ENCODE measurements at regions not wholly inside any gene's neighbourhood (a gene's known extent, or its start where the extent isn't known, plus 50 kb on each side); places are given as distances from the start of the nearest gene placed in this dataset.

DNA sequence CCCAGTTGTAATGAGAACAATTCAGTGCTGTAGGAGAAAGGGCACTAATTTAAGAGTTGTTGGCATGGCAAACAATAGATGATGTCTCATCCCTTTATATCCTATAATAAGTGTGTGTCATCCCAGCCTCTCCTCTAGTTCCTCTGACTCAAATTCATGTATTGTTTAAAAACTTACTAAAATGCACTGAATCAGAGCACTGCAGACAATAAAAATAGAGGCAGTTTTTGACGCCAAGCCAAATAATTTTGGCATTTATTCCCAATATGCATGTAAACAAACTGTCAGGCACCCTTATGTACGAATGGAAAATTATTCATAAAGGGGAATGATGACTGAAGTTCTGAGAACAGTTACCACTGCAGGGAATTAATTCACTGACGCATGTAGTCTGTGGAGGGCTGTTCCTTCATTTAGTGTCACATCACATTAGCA lies 57.9 kb upstream of the TMX1 start:
- TF ChIP-seq GLIS3 (CRISPR knock-in tag; IDR thresholded peaks at IDR 0.05) (no peak), OSR1 (CRISPR knock-in tag; IDR thresholded peaks at IDR 0.05) (no peak), ZNF8 (CRISPR knock-in tag; IDR thresholded peaks at IDR 0.05) (no peak), SNAI2 (CRISPR knock-in tag; IDR thresholded peaks at IDR 0.05) (no peak), TCF4 (CRISPR knock-in tag; IDR thresholded peaks at IDR 0.05; ENCODE audit: borderline replicate concordance) (no peak), ARNTL (CRISPR knock-in tag; IDR thresholded peaks at IDR 0.05; ENCODE audit: borderline replicate concordance, low read depth) (no peak), ZFP3 (CRISPR knock-in tag; IDR thresholded peaks at IDR 0.05) (no peak)
- TF ChIP-seq, protein P1, sequence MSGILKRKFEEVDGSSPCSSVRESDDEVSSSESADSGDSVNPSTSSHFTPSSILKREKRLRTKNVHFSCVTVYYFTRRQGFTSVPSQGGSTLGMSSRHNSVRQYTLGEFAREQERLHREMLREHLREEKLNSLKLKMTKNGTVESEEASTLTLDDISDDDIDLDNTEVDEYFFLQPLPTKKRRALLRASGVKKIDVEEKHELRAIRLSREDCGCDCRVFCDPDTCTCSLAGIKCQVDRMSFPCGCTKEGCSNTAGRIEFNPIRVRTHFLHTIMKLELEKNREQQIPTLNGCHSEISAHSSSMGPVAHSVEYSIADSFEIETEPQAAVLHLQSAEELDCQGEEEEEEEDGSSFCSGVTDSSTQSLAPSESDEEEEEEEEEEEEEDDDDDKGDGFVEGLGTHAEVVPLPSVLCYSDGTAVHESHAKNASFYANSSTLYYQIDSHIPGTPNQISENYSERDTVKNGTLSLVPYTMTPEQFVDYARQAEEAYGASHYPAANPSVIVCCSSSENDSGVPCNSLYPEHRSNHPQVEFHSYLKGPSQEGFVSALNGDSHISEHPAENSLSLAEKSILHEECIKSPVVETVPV (CRISPR knock-in tag; IDR thresholded peaks at IDR 0.05) = no peak
- TF ChIP-seq, protein P2, sequence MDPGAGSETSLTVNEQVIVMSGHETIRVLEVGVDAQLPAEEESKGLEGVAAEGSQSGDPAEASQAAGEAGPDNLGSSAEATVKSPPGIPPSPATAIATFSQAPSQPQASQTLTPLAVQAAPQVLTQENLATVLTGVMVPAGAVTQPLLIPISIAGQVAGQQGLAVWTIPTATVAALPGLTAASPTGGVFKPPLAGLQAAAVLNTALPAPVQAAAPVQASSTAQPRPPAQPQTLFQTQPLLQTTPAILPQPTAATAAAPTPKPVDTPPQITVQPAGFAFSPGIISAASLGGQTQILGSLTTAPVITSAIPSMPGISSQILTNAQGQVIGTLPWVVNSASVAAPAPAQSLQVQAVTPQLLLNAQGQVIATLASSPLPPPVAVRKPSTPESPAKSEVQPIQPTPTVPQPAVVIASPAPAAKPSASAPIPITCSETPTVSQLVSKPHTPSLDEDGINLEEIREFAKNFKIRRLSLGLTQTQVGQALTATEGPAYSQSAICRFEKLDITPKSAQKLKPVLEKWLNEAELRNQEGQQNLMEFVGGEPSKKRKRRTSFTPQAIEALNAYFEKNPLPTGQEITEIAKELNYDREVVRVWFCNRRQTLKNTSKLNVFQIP (CRISPR knock-in tag; IDR thresholded peaks at IDR 0.05; ENCODE audit: borderline replicate concordance, low read depth) = no peak
- TF ChIP-seq, protein P3, sequence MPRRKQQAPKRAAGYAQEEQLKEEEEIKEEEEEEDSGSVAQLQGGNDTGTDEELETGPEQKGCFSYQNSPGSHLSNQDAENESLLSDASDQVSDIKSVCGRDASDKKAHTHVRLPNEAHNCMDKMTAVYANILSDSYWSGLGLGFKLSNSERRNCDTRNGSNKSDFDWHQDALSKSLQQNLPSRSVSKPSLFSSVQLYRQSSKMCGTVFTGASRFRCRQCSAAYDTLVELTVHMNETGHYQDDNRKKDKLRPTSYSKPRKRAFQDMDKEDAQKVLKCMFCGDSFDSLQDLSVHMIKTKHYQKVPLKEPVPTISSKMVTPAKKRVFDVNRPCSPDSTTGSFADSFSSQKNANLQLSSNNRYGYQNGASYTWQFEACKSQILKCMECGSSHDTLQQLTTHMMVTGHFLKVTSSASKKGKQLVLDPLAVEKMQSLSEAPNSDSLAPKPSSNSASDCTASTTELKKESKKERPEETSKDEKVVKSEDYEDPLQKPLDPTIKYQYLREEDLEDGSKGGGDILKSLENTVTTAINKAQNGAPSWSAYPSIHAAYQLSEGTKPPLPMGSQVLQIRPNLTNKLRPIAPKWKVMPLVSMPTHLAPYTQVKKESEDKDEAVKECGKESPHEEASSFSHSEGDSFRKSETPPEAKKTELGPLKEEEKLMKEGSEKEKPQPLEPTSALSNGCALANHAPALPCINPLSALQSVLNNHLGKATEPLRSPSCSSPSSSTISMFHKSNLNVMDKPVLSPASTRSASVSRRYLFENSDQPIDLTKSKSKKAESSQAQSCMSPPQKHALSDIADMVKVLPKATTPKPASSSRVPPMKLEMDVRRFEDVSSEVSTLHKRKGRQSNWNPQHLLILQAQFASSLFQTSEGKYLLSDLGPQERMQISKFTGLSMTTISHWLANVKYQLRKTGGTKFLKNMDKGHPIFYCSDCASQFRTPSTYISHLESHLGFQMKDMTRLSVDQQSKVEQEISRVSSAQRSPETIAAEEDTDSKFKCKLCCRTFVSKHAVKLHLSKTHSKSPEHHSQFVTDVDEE (CRISPR knock-in tag; IDR thresholded peaks at IDR 0.05) = no peak
- ATAC-seq = peak; percentile 90

DNA sequence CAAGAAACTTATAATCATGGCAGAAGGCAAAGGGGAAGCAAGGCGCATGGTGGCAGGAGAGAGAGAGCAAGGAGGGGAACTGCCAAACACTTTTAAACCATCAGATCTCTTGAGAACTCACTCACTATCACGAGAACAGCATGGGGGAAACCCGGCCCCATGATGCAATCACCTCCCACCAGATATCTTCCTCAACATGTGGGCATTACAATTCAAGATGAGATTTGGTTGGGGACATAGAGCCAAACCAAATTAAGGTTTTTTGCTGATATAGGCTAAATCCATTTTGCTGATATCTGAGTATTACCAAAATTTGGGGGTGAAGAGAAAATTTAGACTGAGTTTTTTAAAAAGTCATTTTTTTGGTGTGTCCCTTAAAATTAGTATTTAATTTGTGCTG lies 54.9 kb upstream of the TMX1 start:
- ATAC-seq = no peak
- TF ChIP-seq TCF4 (CRISPR knock-in tag; IDR thresholded peaks at IDR 0.05; ENCODE audit: borderline replicate concordance) (no peak), ZNF70 (CRISPR knock-in tag; IDR thresholded peaks at IDR 0.05) (no peak), TOX (CRISPR knock-in tag; IDR thresholded peaks at IDR 0.05; ENCODE audit: borderline replicate concordance) (no peak), ZNF8 (CRISPR knock-in tag; IDR thresholded peaks at IDR 0.05) (no peak), ZNF565 (CRISPR knock-in tag; conservative IDR thresholded peaks at IDR 0.05; ENCODE audit: low read depth) (no peak), PPARA (CRISPR knock-in tag; IDR thresholded peaks at IDR 0.05; ENCODE audit: borderline replicate concordance) (no peak), ZC3H10 (CRISPR knock-in tag; IDR thresholded peaks at IDR 0.05) (no peak), RARB (CRISPR knock-in tag; IDR thresholded peaks at IDR 0.05) (no peak), ZFP30 (CRISPR knock-in tag; IDR thresholded peaks at IDR 0.05) (no peak), CSDC2 (CRISPR knock-in tag; IDR thresholded peaks at IDR 0.05) (no peak), GLIS3 (CRISPR knock-in tag; IDR thresholded peaks at IDR 0.05) (no peak), ISL1 (CRISPR knock-in tag; IDR thresholded peaks at IDR 0.05) (no peak), ARNTL (CRISPR knock-in tag; IDR thresholded peaks at IDR 0.05; ENCODE audit: borderline replicate concordance, low read depth) (no peak), OSR1 (CRISPR knock-in tag; IDR thresholded peaks at IDR 0.05) (no peak), BACH2 (CRISPR knock-in tag; IDR thresholded peaks at IDR 0.05; ENCODE audit: borderline replicate concordance) (no peak)
- TF ChIP-seq, protein P4, sequence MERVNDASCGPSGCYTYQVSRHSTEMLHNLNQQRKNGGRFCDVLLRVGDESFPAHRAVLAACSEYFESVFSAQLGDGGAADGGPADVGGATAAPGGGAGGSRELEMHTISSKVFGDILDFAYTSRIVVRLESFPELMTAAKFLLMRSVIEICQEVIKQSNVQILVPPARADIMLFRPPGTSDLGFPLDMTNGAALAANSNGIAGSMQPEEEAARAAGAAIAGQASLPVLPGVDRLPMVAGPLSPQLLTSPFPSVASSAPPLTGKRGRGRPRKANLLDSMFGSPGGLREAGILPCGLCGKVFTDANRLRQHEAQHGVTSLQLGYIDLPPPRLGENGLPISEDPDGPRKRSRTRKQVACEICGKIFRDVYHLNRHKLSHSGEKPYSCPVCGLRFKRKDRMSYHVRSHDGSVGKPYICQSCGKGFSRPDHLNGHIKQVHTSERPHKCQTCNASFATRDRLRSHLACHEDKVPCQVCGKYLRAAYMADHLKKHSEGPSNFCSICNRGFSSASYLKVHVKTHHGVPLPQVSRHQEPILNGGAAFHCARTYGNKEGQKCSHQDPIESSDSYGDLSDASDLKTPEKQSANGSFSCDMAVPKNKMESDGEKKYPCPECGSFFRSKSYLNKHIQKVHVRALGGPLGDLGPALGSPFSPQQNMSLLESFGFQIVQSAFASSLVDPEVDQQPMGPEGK (CRISPR knock-in tag; IDR thresholded peaks at IDR 0.05; ENCODE audit: borderline replicate concordance) = no peak
- TF ChIP-seq, protein P5, sequence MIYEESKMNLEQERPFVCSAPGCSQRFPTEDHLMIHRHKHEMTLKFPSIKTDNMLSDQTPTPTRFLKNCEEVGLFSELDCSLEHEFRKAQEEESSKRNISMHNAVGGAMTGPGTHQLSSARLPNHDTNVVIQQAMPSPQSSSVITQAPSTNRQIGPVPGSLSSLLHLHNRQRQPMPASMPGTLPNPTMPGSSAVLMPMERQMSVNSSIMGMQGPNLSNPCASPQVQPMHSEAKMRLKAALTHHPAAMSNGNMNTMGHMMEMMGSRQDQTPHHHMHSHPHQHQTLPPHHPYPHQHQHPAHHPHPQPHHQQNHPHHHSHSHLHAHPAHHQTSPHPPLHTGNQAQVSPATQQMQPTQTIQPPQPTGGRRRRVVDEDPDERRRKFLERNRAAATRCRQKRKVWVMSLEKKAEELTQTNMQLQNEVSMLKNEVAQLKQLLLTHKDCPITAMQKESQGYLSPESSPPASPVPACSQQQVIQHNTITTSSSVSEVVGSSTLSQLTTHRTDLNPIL (CRISPR knock-in tag; IDR thresholded peaks at IDR 0.05; ENCODE audit: low read depth) = no peak
- TF ChIP-seq, protein P1 (CRISPR knock-in tag; IDR thresholded peaks at IDR 0.05) = no peak
- TF ChIP-seq, protein P2 (CRISPR knock-in tag; IDR thresholded peaks at IDR 0.05; ENCODE audit: borderline replicate concordance, low read depth) = no peak
- TF ChIP-seq, protein P3 (CRISPR knock-in tag; IDR thresholded peaks at IDR 0.05) = no peak
